ENCODE measurements at regions not wholly inside any gene's neighbourhood (a gene's known extent, or its start where the extent isn't known, plus 50 kb on each side); places are given as distances from the start of the nearest gene placed in this dataset.

DNA sequence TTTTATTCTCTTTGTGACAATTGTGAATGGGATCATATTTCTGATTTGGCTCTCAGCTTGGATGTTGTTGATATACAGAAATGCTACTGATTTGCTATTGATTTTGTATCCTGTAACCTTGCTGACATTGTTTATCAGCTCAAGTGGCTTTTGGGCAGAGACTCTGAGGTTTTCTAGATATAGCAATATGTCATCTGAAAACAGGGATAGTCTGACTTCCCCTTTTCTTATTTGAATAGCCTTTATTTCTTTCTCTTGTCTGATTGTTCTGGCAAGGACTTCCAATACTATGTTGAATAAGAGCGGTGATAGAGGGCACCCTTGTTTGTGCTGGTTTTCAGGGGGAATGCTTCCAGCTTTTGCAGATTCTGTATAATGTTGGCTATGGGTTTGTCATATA is 150.8 kb downstream of the FASLG start:
- TF ChIP-seq POLR2A (IDR thresholded peaks at IDR 0.05; ENCODE audit: low read depth, low read length) = no peak
- TF ChIP-seq POLR2AphosphoS5 (IDR thresholded peaks at IDR 0.05; ENCODE audit: low read depth, low read length) = no peak
- no peak for TF ChIP-seq PAX5 (IDR thresholded peaks at IDR 0.05; ENCODE audit: insufficient read depth, low read length, severe bottlenecking)
